GM12892 (cell line): ENCODE measurements at regions not wholly inside any gene's neighbourhood (a gene's known extent, or its start where the extent isn't known, plus 50 kb on each side); places are given as distances from the start of the nearest gene placed in this dataset.
A peak's percentile ranks its signal among the peaks of the same experiment; 100 is the strongest.
"Not testable (repeated sequence)": the region's sequence is repeated elsewhere in the genome, so short reads cannot be mapped to it uniquely, and the experiment has no call there.

ENCODE experiments used
- DNase-seq: peaks from one replicate; pipeline ENCODE4 v3.0.0; 2011; ENCODE audit not compliant: insufficient read length
- FAIRE-seq: peaks from 2 replicates; lab custom pipeline; 2011; peaks lifted over from hg19 to GRCh38; lab: Jason Lieb, UNC
- POLR2A ChIP-seq: IDR thresholded peaks from 2 replicates; pipeline ENCODE4 v1.6.1; 2011; ENCODE audit warnings: low read depth, low read length, control low read depth
- POLR2AphosphoS5 ChIP-seq: IDR thresholded peaks from 2 replicates; pipeline ENCODE4 v1.6.1; 2011; ENCODE audit warnings: low read depth, low read length, control low read depth
- TAF1 ChIP-seq: IDR thresholded peaks from 2 replicates; pipeline ENCODE4 v1.6.1; 2011; ENCODE audit warnings: low read depth, mild to moderate bottlenecking, control low read depth, low read length, borderline replicate concordance

DNA sequence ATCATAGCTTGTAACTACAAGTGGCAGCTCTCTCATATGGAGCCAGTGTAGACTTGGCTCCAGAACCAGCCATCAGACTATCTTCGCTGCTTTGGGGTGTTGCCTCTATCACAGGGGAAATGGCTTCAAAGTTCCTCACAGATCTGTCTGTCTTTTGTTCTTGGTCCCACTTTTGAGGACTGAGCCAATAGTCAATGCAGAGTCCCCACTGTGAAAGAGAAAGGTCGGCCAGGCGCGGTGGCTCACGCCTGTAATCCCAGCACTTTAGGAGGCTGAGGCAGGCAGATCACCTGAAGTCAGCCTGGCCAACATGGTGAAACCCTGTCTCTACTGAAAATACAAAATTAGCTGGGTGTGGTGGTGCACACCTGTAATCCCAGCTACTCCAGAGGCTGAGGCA is 86.9 kb upstream of the FZD7 start:
- DNase-seq, FAIRE-seq: not testable (repeated sequence)

DNA sequence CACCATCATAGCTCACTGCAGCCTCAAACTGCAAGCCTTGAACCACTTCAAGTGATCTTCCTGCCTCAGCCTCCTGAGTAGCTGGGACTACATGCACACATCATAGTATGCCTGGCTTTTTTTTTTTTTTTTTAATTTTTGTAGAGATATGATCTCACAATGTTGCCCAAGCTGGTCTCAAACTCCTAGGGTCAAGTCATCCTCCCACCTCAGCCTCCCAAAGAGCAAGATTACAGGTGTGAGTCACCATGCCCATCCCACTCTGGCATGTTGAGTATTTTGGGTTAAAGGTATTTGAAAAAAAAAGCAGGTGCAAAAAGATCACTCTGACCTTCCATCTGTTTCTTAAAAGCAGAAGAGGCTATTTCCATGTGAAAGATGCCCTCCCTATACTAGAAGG is 86.4 kb upstream of the FZD7 start:
- FAIRE-seq (no peak), DNase-seq (no peak)
- no peak for TF ChIP-seq POLR2A
- TF ChIP-seq TAF1: no peak
- TF ChIP-seq POLR2AphosphoS5: no peak

DNA sequence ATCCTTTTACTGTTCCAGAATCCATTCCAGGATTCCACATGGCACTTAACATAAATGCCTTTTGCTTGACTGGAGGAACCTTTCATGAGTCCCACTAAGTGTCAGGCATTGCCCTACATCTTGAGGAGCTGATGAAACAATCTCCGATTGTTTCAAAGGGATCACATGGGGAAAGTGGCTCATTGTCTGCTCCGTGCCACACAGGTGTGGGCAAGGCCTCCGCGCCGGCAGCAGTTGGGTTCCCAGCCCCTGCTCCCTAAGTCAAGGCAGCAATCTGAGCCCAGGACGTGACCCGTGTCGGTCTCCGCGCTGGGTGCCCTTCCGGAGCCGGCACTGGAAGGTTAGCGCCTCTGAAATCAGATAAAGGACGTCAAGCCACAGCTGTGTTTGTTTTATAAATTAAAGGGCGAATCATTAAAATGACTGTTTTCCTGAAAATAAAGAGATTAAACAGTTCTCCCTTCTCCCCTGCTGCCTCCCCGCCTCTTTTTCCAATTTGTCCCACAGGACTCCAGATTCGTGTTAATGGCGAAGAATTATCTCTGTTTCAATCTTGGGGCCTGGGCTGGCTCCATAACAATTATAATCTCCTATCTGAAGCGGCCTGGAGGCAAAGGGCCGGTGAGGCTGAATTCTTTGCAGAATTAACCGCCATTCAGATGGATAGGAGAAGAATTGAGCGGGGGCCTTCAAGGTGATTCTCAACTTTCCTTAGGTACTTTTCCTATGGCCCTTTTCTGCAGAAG is 84.3 kb upstream of the FZD7 start:
- TF ChIP-seq POLR2AphosphoS5 (no peak), TAF1 (no peak), POLR2A (no peak)
- FAIRE-seq: no peak
- DNase-seq: no peak

DNA sequence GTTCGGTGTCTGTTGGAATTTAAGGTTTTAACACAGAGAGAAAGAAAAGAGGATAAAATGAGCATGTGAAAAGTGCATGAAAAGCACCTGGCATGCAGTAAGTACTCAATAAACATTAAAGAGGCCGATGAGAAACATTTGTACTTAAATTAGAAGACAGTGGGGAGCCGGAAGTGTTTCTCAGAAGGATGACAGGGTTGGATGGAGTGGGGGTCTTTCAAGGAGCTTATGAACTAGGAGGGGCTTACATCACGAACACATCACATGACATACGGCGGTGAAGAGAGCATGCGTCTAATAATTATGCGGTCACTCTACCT is 83.8 kb upstream of the FZD7 start:
- no peak for DNase-seq
- FAIRE-seq: no peak
- TF ChIP-seq POLR2A (no peak), TAF1 (no peak), POLR2AphosphoS5 (no peak)

DNA sequence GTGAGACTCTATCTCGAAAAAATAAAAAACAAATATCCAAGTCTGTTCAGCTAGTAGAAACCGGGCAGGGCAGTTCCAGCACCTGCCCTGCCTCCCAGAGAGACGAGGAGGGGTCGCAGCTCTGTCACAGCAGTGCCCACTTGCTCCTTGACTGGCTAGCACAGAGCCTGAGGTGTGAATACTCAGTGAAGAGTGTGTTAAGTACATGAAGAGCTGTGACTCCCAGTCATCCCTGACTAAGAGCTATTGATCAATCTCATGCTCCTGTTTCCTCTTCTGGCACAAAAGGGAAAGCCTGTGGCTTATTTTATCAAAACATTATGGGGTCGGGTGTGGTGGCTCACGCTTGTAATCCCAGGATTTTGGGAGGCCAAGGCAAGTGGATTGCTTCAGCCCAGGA is 83.0 kb upstream of the FZD7 start:
- TF ChIP-seq POLR2AphosphoS5 (no peak), TAF1 (no peak), POLR2A (no peak)
- DNase-seq (no peak), FAIRE-seq (no peak)

DNA sequence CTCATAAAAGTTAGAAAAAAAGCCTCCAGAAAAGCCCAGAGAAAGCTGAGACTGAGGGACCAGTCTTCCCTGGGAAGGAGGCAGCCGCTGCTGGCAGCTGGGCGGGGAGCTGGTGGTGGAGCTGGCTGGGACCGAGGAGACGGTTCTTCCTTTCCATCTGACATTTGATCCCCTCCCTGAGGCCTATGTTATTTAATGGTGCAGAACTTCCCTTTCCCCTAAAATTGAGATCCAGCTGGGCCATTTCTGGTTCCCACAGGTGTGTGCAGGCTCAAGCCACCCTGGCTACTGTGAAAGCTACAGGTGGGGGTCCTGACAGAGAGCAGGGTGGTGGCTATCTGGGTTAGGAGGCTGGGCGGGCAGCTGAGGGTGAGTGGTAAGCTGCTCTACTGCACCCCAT is 81.5 kb upstream of the FZD7 start:
- no peak for TF ChIP-seq POLR2A
- TF ChIP-seq TAF1: no peak
- TF ChIP-seq POLR2AphosphoS5: no peak
- FAIRE-seq (no peak), DNase-seq (no peak)

DNA sequence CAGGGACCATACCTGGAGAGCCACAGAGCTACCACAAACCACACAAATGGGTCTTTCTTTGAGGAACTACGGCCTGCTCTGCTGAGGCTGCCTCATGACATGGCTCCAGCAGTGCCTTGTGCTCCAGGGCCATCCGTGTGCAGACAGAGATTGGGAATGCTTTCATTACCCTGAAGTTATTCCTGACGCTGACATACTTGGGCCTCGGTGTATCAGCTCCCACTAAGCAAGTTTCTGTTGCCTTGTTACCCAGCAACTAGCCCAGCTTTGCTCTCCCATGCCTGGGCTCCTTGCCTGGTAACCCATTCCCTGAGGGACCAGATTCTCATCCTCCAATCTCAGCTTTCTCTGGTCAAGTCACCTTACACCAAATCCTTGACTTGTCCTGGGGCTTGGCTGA is 80.3 kb upstream of the FZD7 start:
- FAIRE-seq (no peak), DNase-seq (no peak)
- TF ChIP-seq POLR2A: no peak

DNA sequence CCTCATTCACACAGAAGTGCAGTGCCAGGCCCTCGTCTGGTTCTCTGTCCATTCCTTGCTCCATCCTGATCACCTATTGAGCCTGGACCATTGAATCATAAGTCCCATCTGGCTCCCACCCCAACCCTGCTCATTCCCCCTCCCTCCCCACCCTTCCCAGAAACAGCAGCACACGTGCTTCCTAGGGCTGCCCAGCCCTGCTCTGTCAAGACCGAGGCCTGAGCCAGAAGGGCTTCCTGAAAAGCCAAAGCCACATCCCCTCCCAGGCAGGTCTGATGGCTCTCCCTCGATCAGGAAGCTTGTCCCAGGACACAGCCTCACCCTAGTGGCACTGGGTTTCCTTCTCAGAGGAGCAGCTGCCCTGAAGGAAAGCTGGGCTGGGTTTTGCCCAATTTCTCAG is 79.8 kb upstream of the FZD7 start:
- TF ChIP-seq POLR2A (no peak), TAF1 (no peak), POLR2AphosphoS5 (no peak)
- no peak for FAIRE-seq
- no peak for DNase-seq

DNA sequence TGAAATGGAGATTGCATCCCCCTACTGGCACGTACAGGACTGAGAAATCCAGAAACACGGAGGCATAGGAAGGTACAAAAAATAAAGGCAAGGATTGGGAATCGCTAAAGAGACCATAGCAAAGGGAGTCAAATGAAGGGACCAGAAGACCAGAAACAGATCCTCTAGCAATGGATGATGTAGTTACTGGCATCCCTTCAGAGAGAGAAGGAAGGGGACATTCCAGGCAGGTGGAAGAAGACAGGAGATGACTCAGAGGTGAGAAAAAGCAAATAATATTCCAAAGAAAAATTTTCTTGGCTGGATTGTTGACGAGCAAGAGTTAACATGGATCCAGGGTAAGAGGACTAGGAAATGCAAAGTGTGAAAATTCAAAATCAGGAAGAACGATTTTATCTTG is 78.4 kb upstream of the FZD7 start:
- DNase-seq (no peak), FAIRE-seq (no peak)
- no peak for TF ChIP-seq POLR2A
- TF ChIP-seq TAF1: no peak
- no peak for TF ChIP-seq POLR2AphosphoS5

DNA sequence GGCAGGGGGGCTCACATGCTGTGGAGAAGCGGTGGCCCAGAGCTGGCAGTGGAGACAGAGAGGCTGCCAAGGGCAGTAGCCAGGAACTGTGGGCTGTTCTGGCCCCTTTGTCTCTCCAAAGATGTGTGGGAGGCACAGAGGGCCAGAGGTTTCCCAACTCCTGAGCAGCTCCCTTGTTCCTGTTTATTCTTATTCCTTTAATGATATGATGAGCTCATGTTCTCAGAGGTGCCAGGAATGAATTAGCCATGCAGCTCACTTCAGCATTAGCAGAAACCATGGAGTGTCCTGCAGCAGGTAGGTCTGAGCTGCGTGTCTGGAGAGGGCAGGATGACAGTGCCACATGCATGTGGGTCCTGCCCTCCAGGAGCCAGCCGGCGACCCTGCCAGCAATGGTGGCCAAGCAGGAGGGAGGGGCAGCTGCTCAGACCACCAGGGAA is 77.9 kb upstream of the FZD7 start:
- FAIRE-seq: no peak
- DNase-seq: no peak
- TF ChIP-seq TAF1 (no peak), POLR2AphosphoS5 (no peak), POLR2A (no peak)

DNA sequence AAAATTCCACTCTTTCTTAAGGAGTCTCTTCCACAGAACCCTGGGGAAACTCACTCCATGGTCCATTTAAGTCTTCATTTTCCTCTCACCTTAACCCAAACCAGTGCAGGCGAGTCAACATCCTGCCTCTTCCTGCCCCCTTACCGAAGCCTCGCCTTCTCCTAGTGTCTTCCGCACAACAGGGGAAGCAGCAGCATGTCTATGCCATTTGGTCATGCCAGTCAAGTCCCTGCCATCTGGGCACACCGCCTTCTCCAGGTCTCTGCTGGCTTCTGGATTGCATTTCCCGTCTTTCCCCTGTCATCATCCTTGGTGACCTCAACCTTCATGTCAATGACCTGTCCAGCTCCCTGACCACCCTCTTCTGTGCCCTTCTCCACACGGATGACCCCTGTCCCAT is 77.3 kb upstream of the FZD7 start:
- TF ChIP-seq POLR2AphosphoS5 (no peak), TAF1 (no peak), POLR2A (no peak)
- DNase-seq: no peak
- no peak for FAIRE-seq

DNA sequence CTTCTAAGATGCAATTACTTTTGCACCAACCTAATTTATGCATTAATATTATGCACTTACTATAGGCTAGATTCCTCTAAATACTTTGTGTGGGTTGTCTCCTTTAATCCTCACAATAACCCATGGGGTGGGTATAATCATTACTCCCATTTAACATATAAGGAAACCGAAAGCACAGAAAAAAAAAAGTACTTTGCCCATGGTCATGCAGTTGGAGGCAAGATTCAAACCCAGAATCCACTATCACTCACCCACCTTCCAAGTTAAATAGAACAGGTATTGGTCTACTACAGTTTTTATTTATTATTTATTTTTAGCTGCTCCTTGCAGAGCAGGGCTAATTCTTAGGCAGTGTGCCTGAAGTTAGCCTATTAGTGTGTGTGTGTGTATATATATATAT is 76.6 kb upstream of the FZD7 start:
- DNase-seq: no peak
- TF ChIP-seq POLR2A: no peak
- no peak for TF ChIP-seq TAF1
- no peak for TF ChIP-seq POLR2AphosphoS5
- FAIRE-seq: no peak

DNA sequence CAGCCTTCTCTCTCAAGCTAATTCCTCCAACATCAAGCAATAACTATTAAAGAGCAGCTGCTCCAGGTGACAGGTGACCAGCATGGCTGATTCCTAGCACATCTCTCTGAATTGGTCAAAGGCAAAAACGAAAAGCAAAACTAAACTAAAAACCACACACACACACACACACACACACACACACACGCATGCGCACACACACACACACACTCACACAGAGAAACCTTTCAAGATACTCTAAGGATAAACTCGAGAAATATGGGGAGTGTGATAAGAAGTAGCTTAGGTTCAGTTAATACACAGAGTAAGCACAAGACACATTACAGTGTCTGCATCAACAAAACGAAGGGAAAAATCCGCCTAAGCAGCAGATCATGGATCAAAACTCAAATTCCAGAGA is 74.5 kb upstream of the FZD7 start:
- no peak for DNase-seq
- no peak for TF ChIP-seq POLR2A
- no peak for TF ChIP-seq TAF1
- no peak for TF ChIP-seq POLR2AphosphoS5
- peak; percentile 36 for FAIRE-seq
